PC-9 (cell line): ENCODE measurements at regions not wholly inside any gene's neighbourhood (a gene's known extent, or its start where the extent isn't known, plus 50 kb on each side); places are given as distances from the start of the nearest gene placed in this dataset.

Experiments
- EZH2 ChIP-seq: fragments of 200-600 bp; sonication (generic); IDR thresholded peaks from 2 replicates; pipeline ENCODE4 v1.8.0; 2017; ENCODE audit warnings: antibody characterized with exemption, low read depth
- TF ChIP-seq, protein P1 (sequence below): fragments of 200-600 bp; sonication (generic); conservative IDR thresholded peaks from 2 replicates; pipeline ENCODE4 v1.6.1; 2017; ENCODE audit warnings: mixed run types, antibody characterized with exemption, mild to moderate bottlenecking, moderate library complexity

DNA sequence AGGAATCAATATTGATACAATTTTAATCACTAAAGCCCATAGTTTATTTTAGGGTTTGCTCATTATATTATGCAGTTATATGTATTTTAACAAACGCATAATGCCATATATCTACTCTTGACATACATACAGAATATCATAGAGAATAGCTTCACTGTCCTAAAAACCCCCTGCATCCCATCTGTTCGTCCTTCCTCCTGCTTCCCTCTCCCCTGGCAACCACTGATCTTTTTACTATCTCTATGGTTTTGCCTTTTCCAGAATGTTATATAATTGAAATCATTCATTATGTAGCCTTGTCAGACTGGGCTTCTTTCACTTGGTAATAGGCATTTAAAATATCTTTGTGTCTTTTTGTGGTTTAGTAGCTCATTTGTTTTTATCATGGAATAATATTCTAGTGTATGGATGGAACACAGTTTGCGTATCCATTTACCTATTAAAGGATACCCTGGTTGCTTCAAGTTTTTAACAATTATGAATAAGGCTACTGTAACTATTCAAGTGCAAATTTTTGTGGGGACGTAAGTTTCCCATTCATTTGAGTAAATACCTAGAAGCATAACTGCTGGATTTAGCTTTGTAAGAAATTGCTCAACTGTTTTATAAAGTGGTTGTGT is 801.6 kb upstream of the GCFC2 start:
- TF ChIP-seq, protein P1, sequence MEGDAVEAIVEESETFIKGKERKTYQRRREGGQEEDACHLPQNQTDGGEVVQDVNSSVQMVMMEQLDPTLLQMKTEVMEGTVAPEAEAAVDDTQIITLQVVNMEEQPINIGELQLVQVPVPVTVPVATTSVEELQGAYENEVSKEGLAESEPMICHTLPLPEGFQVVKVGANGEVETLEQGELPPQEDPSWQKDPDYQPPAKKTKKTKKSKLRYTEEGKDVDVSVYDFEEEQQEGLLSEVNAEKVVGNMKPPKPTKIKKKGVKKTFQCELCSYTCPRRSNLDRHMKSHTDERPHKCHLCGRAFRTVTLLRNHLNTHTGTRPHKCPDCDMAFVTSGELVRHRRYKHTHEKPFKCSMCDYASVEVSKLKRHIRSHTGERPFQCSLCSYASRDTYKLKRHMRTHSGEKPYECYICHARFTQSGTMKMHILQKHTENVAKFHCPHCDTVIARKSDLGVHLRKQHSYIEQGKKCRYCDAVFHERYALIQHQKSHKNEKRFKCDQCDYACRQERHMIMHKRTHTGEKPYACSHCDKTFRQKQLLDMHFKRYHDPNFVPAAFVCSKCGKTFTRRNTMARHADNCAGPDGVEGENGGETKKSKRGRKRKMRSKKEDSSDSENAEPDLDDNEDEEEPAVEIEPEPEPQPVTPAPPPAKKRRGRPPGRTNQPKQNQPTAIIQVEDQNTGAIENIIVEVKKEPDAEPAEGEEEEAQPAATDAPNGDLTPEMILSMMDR: no peak
- TF ChIP-seq EZH2: no peak
